Gastroesophageal sphincter (tissue), 4 donors: ENCODE measurements at regions not wholly inside any gene's neighbourhood (a gene's known extent, or its start where the extent isn't known, plus 50 kb on each side); places are given as distances from the start of the nearest gene placed in this dataset.

Experiments used
- ATAC-seq: fragments of 150-250 bp; one replicate; pipeline ENCODE4 v1.9.1; 2016; ENCODE audit warnings: mild to moderate bottlenecking, moderate library complexity
- H3K27ac ChIP-seq, 4 donors: fragments of 200-600 bp; sonication (generic) in 3 of 4; 1 replicate in 3 of 4; 2 replicates in 1 of 4; pipeline ENCODE4 v1.5.1; 2016 to 2019
- H3K27me3 ChIP-seq: fragments of 200-600 bp; sonication (generic); one replicate; pipeline ENCODE4 v1.5.1; 2019
- H3K36me3 ChIP-seq, 2 donors: fragments of 200-600 bp; sonication (generic); one replicate each; pipeline ENCODE4 v1.5.1; 2019; ENCODE audit warnings: control low read depth in 1 of 2
- H3K4me1 ChIP-seq, 3 donors: fragments of 200-600 bp; sonication (generic); 1 replicate in 2 of 3; 2 replicates in 1 of 3; pipeline ENCODE4 v1.5.1; 2016 to 2019; ENCODE audit warnings: control low read depth in 2 of 3
- H3K4me3 ChIP-seq, 2 donors: fragments of 200-600 bp; sonication (generic); one replicate each; pipeline ENCODE4 v1.5.1; 2019; ENCODE audit warnings: mild to moderate bottlenecking in 1 of 2, moderate library complexity in 1 of 2
- H3K9me3 ChIP-seq, 3 donors: fragments of 200-600 bp; sonication (generic); one replicate each; pipeline ENCODE4 v1.5.1; 2017 to 2019; ENCODE audit warnings: control low read depth in 2 of 3
- EP300 ChIP-seq: sonication (generic); formaldehyde crosslinking; IDR thresholded peaks from one replicate; pipeline ENCODE4 v1.6.1; 2017; ENCODE audit warnings: antibody characterized with exemption, mild to moderate bottlenecking
- POLR2A ChIP-seq, 2 donors: fragments of 450-650 bp; IDR thresholded peaks; one replicate each; pipeline ENCODE4 v1.6.1; 2017; ENCODE audit warnings: antibody characterized with exemption in 2 of 2, mild to moderate bottlenecking in 2 of 2, moderate library complexity in 1 of 2
- POLR2AphosphoS5 ChIP-seq: sonication (generic); formaldehyde crosslinking; IDR thresholded peaks from one replicate; pipeline ENCODE4 v1.6.1; 2017; ENCODE audit warnings: antibody characterized with exemption
- WGBS, 2 donors: methylation state at CpG; one replicate each; pipeline ENCODE4 v1.1.5; 2018; ENCODE audit warnings: low coverage in 1 of 2; 5-methylcytosine and 5-hydroxymethylcytosine counted together
- TF ChIP-seq, protein P1 (sequence below), 4 experiments: fragments of 200-600 bp in 2 of 4; fragments of 450-650 bp in 2 of 4; sonication (generic) in 1 of 4; IDR thresholded peaks; one replicate each; pipeline ENCODE4 v1.5.1; 2017 to 2019; ENCODE audit warnings: antibody characterized with exemption in 4 of 4, mild to moderate bottlenecking in 2 of 4, moderate library complexity in 2 of 4

DNA sequence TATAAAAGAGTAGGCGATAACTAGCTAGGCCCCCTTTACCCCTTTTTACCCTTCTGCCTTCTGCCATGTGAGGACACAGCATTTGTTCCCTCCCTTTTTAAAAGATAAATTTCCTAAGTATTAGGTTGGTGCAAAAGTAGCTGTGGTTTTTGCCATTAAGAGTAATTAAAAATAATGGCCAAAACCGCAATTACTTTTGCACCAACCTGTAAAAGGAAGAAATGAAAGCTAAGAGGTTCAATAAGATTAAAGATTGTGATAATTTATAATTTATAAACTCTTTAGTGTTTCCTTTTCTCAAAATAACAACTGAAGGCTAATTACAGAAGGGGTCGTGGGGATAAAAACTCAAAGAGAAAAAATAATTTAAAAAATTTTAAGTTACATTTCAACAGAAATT, 283.5 kb upstream of the PDZRN3 start:
- H3K36me3 ChIP-seq: no peaks in the 10 kb centered on the region
- H3K9me3 ChIP-seq: peaks cover 0 to 5% (median 0%) of the 10 kb centered on the region in 3 donors
- no peak for ATAC-seq
- H3K4me3 ChIP-seq: no peak overlapping the region
- H3K27ac ChIP-seq: no peak overlapping the region
- no peak for TF ChIP-seq EP300
- TF ChIP-seq POLR2A (IDR thresholded peaks at IDR 0.05): no peak
- no peak for TF ChIP-seq POLR2AphosphoS5
- TF ChIP-seq, protein P1, sequence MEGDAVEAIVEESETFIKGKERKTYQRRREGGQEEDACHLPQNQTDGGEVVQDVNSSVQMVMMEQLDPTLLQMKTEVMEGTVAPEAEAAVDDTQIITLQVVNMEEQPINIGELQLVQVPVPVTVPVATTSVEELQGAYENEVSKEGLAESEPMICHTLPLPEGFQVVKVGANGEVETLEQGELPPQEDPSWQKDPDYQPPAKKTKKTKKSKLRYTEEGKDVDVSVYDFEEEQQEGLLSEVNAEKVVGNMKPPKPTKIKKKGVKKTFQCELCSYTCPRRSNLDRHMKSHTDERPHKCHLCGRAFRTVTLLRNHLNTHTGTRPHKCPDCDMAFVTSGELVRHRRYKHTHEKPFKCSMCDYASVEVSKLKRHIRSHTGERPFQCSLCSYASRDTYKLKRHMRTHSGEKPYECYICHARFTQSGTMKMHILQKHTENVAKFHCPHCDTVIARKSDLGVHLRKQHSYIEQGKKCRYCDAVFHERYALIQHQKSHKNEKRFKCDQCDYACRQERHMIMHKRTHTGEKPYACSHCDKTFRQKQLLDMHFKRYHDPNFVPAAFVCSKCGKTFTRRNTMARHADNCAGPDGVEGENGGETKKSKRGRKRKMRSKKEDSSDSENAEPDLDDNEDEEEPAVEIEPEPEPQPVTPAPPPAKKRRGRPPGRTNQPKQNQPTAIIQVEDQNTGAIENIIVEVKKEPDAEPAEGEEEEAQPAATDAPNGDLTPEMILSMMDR (IDR thresholded peaks at IDR 0.05): no peak
- no peaks in the 10 kb centered on the region for H3K27me3 ChIP-seq
- 86 to 88% methylated on average over 3 of the region's 3 CpGs for WGBS, 2 donors
- H3K4me1 ChIP-seq: no peaks in the 10 kb centered on the region

DNA sequence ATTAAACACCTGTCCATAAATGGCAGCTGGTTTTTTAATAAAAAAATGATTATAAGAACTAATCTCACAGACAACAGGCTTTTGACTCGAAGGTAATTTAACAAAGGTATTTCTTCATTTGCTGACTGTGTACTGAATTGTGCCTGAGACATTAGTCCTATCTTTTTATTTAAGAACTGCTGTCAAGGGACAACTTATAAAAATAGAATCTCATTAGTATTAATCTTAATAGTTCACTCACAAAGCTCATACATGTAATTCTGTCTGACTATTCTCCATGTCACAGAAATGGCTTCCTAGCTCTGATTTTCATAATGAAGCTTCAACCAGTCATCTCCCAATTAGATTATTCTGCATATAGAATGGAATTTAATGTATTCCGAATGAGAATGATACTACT, 276.9 kb upstream of the PDZRN3 start:
- Histone ChIP-seq H3K27me3 (no peaks in the 10 kb centered on the region), H3K4me1 (no peaks in the 10 kb centered on the region), H3K36me3 (no peaks in the 10 kb centered on the region), H3K9me3 (peaks cover 0 to 5% (median 0%) of the 10 kb centered on the region in 3 donors), H3K4me3 (no peak overlapping the region), H3K27ac (no peak overlapping the region)
- 46 to 56% methylated on average over 2 of the region's 2 CpGs for WGBS, 2 donors
- TF ChIP-seq, protein P1 (IDR thresholded peaks at IDR 0.05): no peak
- TF ChIP-seq EP300 (no peak), POLR2AphosphoS5 (no peak), POLR2A (IDR thresholded peaks at IDR 0.05) (no peak)
- no peak for ATAC-seq

DNA sequence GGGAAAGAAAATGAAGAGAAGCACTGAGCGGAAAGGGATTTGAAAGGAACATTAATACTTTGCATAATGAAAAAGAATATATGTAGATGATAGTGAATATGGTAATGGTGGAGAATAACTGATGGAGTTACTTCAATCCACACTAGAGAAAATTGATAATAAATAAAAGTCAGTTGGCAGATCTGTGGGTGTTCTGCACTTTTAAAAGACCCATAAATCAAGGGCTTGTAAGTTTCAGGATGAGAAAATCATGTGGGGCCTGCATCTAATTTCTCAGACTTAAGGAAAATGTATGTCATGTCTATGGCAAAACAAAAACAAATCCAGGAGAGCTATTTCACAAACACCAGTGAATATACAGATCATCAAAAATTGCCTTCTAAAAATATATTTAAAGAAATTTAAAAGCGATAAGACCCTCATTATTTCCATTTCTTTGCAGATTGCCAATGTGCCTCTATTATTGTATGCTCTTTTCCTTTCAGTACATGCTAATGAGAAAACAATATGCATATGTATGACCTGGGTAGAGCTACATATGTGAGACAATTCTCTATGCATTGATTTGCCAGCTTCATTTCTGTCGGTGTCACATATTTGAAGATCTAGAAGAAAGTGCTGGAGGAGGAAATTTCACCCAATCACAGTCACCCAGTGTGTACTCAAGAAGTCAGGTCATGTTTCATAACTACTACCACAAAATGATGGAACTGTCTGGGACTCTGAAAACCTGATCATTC, 269.9 kb upstream of the PDZRN3 start:
- 84 to 96% methylated on average over 3 of the region's 3 CpGs for WGBS, 2 donors
- no peaks in the 10 kb centered on the region for H3K9me3 ChIP-seq
- TF ChIP-seq, protein P1 (IDR thresholded peaks at IDR 0.05): no peak
- TF ChIP-seq POLR2AphosphoS5 (no peak), EP300 (no peak), POLR2A (IDR thresholded peaks at IDR 0.05) (no peak)
- H3K27ac ChIP-seq: no peak overlapping the region
- no peaks in the 10 kb centered on the region for H3K4me1 ChIP-seq
- ATAC-seq: no peak
- H3K36me3 ChIP-seq: no peaks in the 10 kb centered on the region
- no peaks in the 10 kb centered on the region for H3K27me3 ChIP-seq
- H3K4me3 ChIP-seq: no peak overlapping the region

DNA sequence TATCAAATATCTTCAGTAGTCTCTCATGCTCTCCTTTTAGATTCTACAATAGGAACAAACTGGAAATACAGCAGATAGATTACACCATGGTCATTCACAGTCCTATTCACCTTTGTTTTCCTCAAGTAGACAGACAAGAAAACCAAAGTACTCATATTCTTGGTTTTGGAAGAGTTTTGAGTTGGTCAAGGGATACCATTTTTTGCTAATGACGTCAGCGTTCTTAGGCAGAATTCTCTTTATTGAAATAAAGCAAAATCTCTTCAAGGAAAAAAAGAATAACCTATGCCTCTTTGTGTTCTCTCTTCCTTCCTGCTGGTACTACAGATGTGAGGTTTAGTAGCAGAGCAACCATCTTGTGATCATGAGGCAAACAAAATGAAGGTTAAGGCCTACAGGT, 268.3 kb upstream of the PDZRN3 start:
- WGBS, 2 donors: 100% methylated on average over 2 of the region's 2 CpGs
- TF ChIP-seq, protein P1 (IDR thresholded peaks at IDR 0.05): no peak
- TF ChIP-seq POLR2AphosphoS5 (no peak), EP300 (no peak)
- no peaks in the 10 kb centered on the region for H3K4me1 ChIP-seq
- H3K9me3 ChIP-seq: no peaks in the 10 kb centered on the region
- no peak overlapping the region for H3K4me3 ChIP-seq
- H3K27ac ChIP-seq: no peak overlapping the region
- no peaks in the 10 kb centered on the region for H3K36me3 ChIP-seq
- H3K27me3 ChIP-seq: no peaks in the 10 kb centered on the region
- no peak for ATAC-seq

DNA sequence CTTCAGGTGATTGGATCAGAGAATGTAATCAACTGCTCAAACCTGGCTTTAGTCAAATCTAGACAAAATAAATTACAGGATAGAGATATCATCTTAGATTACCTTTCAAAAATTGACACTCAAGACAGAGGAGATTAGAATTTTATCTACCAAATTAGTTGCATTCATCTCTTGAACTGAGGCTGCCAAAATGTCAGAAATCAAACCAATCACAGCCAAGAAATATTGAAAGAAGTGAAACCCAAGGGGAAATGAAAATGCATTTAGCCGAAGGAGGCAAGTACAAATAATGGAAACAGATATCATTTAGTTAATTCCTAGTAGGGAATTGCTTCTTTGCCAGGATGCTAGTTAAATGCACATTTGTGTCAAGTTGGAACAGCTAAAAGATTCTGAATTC, 261.1 kb upstream of the PDZRN3 start:
- ATAC-seq: no peak
- Histone ChIP-seq H3K4me3 (no peak overlapping the region), H3K27ac (no peak overlapping the region), H3K4me1 (no peaks in the 10 kb centered on the region), H3K9me3 (no peaks in the 10 kb centered on the region), H3K27me3 (no peaks in the 10 kb centered on the region), H3K36me3 (no peaks in the 10 kb centered on the region)
- 56 to 80% methylated on average over 1 of the region's 1 CpG for WGBS, 2 donors
- TF ChIP-seq POLR2A (IDR thresholded peaks at IDR 0.05) (no peak), POLR2AphosphoS5 (no peak), EP300 (no peak)
- TF ChIP-seq, protein P1 (IDR thresholded peaks at IDR 0.05): no peak
